NCI-H2196 treated with DMSO at 0.1 percent for 48 hours (cell line): ENCODE measurements at regions not wholly inside any gene's neighbourhood (a gene's known extent, or its start where the extent isn't known, plus 50 kb on each side); places are given as distances from the start of the nearest gene placed in this dataset.
A peak's percentile ranks its signal among the peaks of the same experiment; 100 is the strongest.
"Not testable (repeated sequence)": the region's sequence is repeated elsewhere in the genome, so short reads cannot be mapped to it uniquely, and the experiment has no call there.

Experiments
- DNase-seq: peaks from one replicate; lab custom pipeline; 2025; ENCODE audit not compliant: unreplicated experiment; lab: John Stamatoyannopoulos, UW

DNA sequence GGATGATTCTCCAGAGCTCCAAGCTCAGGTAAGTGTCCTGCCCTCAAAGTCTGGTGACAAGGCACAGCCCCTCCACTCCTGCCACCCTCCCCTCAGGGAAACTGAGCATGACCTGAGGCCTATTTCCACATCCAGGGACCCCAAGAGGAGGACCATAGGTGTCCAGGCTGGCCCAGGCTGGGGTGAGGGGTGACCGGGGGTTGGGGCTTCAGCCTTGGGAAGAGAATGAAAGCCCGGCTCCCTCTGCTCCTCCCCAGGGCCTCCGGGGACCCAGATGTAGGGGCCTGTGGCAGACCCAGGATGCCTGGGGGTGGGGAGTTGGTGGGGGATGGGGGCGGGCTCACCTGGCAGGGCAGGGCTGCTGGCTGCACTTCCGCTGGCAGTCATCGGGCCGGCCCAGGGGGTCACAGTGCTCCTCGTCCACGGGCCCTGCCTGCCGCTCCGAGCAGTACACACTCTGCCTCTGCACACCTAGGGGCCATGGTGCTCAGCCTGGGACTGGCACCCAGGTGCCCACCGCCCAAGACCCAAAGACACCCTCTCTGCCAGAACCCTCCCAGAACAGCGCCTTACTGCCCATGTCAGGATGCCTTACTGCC is 116.5 kb upstream of the AKAP13 start:
- not testable (repeated sequence) for DNase-seq

DNA sequence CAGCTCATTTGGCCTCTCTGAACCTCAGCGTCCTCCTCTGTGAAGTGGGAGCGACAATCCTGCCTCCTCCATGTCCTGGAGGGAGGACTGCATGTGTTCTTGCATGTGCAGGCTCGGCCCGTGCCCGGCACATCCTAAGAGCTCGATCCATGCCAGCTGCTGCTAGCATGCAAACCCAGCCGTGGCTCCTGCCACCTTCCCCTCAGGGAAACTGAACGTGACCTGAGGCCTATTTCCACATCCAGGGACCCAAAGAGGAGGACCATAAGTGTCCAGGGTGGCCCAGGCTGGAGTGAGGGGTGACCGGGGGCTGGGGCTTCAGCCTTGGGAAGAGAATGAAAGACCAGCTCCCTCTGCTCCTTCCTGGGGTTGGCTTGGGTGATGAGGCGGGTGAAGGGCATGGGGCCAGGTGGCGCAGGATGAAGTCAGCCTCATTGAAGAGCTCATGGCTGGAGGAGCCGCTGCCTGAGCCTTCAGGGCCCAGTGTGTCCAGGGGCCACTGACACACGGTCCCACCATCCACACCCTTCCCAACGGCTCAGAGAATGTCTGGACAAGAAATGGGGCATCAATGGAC is 115.7 kb upstream of the AKAP13 start:
- DNase-seq, result not testable (repeated sequence)

GRCh38 chr15:85267158-85267857 is 113.1 kb upstream of the AKAP13 start:
- not testable (repeated sequence) for DNase-seq

DNA sequence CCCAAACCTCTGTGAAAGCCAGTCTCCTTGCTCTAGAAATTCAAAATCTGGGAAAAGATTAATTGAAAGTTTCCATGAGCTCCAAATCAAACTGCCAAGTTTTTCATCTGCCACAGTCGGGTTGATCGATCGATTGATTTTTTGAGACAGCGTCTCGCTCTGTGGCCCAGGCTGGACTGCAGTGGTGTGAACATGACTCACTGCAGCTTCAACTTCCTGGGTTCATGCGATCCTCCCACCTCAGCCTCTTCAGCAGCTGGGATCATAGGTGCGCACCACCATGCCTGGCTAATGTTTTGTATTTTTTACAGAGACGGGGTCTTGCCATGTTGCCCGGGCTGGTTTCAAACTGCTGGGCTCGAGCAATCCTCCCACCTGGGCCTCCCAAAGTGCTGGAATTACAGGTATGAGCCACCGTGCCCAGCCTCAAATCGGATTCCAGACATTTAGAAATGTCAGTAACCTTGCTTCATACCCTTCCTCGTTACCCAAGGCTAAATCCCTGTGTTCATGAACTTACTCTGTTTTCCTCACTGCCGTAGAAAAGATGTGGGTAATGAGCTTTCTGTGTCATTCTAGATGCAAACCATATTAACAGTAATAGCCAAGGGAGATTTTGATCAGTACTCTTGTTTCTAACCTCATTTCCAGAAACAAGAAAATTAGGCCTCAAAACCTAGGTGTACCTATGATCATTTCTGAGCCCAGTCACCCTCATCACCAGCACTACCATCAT is 105.9 kb upstream of the AKAP13 start:
- DNase-seq, result no peak

- no peak for DNase-seq
These were observed 103.9 kb upstream of the AKAP13 start for GRCh38 chr15:85276508-85276907.

DNA sequence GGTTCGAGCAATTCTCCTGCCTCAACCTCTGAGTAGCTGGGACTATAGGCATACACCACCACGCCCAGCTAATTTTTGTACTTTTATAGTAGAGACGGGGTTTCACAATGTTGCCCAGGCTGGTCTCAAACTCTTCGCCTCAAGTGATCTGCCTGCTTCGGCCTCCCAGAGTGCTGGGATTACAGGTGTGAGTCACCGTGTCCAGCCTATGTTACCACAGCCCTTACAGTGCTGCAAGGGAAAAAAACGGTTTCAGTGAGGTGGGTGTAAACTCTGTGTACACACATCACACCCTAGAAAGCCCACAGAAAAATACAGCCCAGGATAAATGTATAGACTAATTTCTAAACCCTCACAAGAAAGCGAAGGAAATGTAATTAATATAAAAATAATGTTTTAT is 103.5 kb upstream of the AKAP13 start:
- DNase-seq, result no peak

GRCh38 chr15:85277847-85278370 is 102.5 kb upstream of the AKAP13 start:
- DNase-seq, result no peak

GRCh38 chr15:85280203-85280602 is 100.2 kb upstream of the AKAP13 start:
- no peak for DNase-seq

DNA sequence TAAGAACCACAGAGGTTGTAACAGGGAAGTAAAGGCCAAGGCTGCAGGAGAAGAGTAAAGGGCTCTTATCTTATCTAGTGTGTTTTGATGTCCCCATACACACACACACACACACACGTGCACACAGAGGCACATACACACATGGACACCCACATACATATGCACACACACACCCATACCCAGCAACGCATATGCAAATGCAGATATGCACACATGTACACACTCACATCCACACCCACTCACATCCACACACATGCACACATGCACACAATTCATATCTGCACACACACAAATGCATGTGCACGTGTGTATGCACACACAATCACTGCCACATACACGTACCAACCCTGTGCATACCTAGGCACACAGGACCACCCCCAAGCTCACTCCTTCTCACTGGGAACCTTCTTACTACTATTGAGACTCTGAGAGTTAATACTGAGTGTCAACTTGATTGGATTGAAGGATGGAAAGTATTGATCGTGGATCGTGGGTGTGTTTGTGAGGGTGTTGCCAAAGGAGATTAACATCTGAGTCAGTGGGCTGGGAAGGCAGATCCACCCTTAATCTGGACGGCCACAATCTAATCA is 99.0 kb upstream of the AKAP13 start:
- DNase-seq, result no peak

- no peak for DNase-seq
These were observed 97.8 kb upstream of the AKAP13 start for GRCh38 chr15:85282504-85283115.

DNA sequence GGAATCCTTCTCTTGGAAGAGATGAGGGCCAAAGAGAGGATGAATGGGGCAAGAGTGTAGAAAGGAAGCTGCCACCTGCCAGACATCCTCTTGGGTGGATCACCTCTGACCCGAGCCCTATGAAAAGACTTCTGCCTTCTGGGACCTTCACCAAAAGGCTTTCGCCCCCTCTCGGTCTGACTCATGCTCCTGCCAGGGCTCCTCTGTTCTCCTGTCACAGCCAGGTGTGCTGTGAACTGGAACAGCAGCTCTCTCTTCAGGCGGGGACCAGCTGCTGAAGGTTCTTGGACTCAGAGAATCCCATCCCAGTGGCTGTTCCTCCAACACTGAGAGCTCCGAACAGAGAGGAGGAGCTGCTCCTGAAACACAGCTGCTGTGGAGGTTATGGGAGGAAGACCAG is 96.6 kb upstream of the AKAP13 start:
- not testable (repeated sequence) for DNase-seq

DNA sequence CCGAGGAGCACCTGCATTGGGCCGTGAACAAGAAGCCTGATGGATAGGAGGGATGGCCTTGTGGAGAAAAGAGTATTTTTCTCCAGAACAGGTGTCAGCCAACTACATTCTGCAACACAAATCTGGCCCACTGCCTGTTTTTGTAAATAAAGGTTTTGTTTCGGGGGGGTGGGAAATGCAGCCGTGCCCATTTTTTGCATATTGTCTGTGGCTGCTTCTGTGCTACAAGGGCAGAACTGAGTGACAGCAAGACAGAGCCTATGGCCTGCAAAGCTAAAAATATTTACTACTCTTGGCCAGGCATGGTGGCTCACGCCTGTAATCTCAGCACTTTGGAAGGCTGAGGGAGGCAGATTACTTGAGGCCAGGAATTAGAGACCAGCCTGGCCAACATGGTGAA is 95.9 kb upstream of the AKAP13 start:
- no peak for DNase-seq

GRCh38 chr15:85289677-85290365 is 90.6 kb upstream of the AKAP13 start:
- peak; percentile 24 for DNase-seq

GRCh38 chr15:85292583-85292982 is 87.8 kb upstream of the AKAP13 start:
- not testable (repeated sequence) for DNase-seq

- DNase-seq, result peak; percentile 22
These were observed 83.6 kb upstream of the AKAP13 start for GRCh38 chr15:85296615-85297402.

DNA sequence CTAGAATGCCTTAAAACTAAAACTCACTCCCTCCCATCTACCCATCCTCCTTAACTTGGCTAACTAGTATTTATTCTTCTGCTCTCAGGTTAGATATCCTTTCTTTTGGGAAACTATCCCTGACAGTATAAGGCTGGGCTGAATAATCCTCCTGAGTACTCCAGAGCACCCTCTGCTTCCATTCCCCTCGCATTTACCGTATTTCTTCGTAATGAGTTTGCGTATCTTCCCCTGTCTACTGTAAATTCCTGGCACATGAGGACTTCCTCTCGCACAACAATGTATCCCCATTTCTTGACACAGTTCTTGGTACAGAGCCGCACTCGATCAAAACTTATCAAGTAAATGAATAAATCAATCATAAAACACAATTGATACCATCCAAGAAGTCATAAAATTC is 82.9 kb upstream of the AKAP13 start:
- no peak for DNase-seq

GRCh38 chr15:85298366-85298765 is 82.0 kb upstream of the AKAP13 start:
- no peak for DNase-seq

DNA sequence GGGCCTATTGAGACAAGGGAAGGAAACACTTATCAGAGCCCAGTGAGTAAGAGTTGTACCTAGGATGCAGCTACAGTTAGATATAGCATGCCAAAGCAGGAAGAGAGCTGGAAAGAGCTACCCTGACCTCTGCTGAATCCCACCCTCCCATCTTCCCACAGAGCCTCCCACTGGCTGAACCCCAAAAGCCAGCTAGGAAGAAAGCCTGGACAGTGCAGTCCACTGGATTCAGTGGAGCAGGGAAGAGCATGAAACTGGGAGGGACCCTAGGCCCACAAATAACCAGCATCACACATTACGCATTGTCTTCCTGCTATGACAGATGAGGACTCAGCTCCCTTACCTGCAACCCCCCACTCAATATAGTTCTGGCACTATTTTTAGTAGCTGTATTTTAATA is 81.5 kb upstream of the AKAP13 start:
- DNase-seq, result no peak

- DNase-seq, result no peak
These were observed 78.1 kb upstream of the AKAP13 start for GRCh38 chr15:85302271-85302670.
